DMS79 treated with DMSO at 0.1 percent for 48 hours (cell line): ENCODE measurements at regions not wholly inside any gene's neighbourhood (a gene's known extent, or its start where the extent isn't known, plus 50 kb on each side); places are given as distances from the start of the nearest gene placed in this dataset.
A peak's percentile ranks its signal among the peaks of the same experiment; 100 is the strongest.
"Not testable (repeated sequence)": the region's sequence is repeated elsewhere in the genome, so short reads cannot be mapped to it uniquely, and the experiment has no call there.

Experiments used
- DNase-seq: peaks from one replicate; lab custom pipeline; 2025; lab: John Stamatoyannopoulos, UW

GRCh38 chr3:29141197-29141917 lies 139.5 kb upstream of the RBMS3 start:
- DNase-seq = no peak

- no peak for DNase-seq
These were observed 139.0 kb upstream of the RBMS3 start for GRCh38 chr3:29141918-29142275.

- no peak for DNase-seq
These were observed 137.7 kb upstream of the RBMS3 start for GRCh38 chr3:29143151-29143550.

- no peak for DNase-seq
These were observed 136.5 kb upstream of the RBMS3 start for GRCh38 chr3:29144361-29144760.

DNA sequence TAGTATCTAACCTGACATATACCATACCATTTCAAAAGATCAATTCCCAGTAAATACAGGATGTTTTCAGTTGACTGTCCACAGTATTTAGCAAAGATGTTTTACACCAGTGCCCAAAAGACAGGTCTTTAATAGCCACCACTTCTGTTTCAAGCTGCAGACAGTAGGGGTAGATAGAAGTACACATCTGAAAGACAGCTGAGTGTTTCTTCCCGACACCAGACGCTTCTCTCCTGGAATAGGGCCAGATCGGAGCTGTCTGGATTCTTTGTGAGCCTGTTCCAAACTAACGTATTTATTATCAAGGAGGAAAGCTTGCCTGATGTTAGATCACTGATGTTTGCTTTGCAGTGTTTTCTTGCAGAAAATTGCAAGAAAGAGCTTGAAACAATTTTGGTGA lies 136.1 kb upstream of the RBMS3 start:
- DNase-seq = no peak

GRCh38 chr3:29145360-29145759 lies 135.5 kb upstream of the RBMS3 start:
- DNase-seq = no peak

- DNase-seq = no peak
These were observed 128.5 kb upstream of the RBMS3 start for GRCh38 chr3:29152379-29152778.

DNA sequence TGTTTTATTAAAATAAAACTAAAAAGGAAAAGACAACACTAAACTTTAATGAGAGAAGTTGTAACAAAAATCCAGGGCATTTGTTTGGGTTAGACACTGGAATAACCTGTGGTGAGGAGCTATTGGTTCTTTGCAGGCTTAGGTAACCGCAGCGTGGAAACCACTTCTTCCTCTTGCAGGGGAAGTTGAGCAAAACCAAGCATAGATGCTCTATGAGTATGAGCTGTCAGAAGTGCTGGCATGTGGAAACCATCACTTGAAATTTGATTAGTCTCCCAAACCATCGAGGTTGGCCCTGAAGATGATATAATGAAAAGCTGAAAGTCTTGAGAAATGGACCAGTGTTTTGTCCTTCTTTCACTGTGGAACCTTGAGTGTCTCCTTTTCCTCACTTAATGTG lies 127.1 kb upstream of the RBMS3 start:
- DNase-seq = peak; percentile 16

- peak; percentile 74 for DNase-seq
These were observed 124.7 kb upstream of the RBMS3 start for GRCh38 chr3:29156086-29156715.

GRCh38 chr3:29164825-29165224 lies 116.0 kb upstream of the RBMS3 start:
- DNase-seq = no peak

GRCh38 chr3:29167180-29167579 lies 113.7 kb upstream of the RBMS3 start:
- no peak for DNase-seq

DNA sequence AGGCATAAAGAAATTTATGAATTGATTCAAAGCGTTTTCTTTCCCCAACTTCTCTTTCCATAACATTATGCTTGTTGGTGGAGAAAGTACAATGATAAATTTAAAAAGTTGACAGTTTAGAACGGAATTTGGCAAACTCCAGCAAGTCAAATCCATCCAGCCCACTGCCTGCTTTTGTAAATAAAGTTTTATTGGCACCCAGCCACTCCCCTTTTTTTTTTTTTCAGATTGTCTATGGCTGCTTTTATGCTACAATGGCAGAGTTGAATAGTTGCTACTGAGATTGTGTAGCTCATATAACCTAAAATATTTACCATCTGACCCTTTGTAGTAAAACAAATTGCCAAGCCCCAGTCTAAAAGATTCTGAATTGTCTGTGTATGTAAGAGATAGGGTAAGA lies 112.8 kb upstream of the RBMS3 start:
- DNase-seq = no peak

DNA sequence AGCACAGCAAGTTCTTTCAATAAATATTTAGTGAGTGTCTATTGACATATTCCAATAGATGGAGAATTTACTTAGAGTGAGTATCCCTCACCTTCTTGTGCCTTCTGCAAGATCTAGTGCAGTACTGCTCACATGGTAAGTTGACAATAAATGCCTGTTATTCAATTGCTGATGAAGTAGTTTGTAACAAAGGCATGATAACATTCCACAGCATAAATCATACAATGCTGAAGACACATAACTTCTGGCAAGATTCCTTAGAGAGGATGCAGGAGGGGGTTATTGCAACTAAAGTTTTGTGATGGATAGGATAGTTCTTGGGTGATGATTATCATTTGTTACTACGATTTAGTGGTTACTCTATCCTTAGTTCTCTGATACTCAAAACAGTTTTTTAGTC lies 112.2 kb upstream of the RBMS3 start:
- DNase-seq = no peak

GRCh38 chr3:29169451-29169850 lies 111.4 kb upstream of the RBMS3 start:
- no peak for DNase-seq

- no peak for DNase-seq
These were observed 109.6 kb upstream of the RBMS3 start for GRCh38 chr3:29171043-29171990.

DNA sequence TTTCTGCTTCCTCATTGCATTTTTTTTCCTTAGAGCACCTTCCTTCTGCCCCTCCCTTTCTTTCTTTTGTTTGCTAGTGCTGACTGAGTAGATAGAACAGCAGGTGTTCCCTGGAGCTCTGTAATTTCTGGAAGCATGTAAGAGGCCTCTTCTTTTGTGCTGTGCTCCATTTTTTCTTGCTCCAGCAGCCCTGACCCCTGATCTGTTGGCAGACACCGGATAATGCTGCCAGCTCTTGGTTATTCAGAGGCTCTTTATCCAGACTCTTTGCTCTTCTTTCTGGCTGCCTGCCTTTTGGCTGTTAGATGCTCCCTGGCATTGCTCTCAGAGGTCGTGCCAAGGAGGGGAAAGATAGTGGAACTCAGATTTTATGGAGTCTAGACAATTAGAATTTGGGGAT lies 104.4 kb upstream of the RBMS3 start:
- DNase-seq = peak; percentile 50

- DNase-seq = no peak
These were observed 101.8 kb upstream of the RBMS3 start for GRCh38 chr3:29178809-29179793.

DNA sequence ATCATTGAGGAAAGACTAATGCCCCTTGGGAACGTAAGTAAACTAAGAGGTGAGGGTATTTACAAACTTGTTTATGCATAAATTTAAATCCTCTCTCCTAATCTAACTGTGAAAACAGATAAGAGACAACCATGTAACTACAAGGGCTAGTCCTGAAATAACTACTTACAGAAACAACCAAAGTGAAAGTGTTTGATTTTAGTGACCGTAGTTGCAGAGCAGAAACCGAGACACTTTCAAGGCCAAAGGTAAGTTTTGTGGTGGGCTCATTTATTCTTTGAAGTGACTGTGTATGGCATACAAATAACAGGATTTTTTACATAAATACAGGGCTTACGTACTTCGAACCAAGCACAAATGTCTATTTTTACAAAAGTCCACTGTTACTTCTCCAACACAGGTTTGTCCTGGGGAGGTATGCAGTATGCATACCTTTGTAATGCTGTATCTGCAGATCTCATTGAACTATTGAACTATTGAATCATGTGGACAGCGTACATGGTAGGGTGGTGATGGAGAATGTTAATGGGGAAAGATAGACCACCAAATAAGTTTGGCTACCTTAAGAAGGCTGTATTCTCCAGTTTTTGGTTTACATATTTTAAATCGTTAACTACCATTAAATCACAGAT lies 99.6 kb upstream of the RBMS3 start:
- no peak for DNase-seq

DNA sequence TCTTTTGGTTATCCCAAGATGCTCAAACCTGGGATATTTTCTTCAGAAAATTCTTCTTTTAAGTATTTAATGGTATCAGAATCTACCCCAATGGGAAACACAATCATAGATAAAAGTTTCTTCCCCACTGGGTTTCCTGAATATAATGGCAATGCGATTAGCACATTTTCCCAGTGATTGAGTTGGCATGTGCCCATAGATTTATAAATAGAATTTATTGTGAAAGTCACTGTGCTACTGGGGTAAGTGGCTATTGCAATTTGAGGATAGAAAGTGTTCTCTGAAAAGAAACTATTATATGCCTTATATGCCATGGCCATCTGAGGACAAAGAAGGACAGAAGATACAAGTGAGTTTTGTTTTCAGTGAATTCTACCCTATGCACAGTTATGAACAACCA lies 99.0 kb upstream of the RBMS3 start:
- no peak for DNase-seq

- DNase-seq = not testable (repeated sequence)
These were observed 98.0 kb upstream of the RBMS3 start for GRCh38 chr3:29182828-29183227.
